ENCODE measurements at regions not wholly inside any gene's neighbourhood (a gene's known extent, or its start where the extent isn't known, plus 50 kb on each side); places are given as distances from the start of the nearest gene placed in this dataset.

DNA sequence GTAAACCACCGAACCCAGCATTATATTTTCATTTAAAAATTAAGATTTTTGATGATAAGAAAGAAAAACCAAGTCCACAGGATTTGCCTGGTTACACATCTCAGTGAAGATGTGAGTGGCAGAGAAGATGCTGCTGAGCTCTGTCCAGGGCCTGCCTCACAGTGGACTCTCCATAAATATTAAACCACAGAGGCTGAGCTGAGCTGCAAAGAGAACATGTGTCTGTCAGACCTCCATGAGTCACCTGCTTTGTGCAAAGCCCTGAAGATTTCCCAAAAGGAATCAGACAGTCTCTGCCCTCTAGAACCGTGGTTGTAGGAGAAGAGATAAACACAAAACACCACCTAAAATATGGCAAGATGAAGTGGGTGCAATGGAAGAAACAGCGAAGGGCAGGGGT lies 127.2 kb upstream of the TSC22D1 start:
- Mint-ChIP-seq H3K9me3 (ENCODE audit: low read depth) (peaks cover 8% of the 10 kb centered on the region), H3K36me3 (ENCODE audit: low read depth) (no peaks in the 10 kb centered on the region), H3K27me3 (ENCODE audit: low read depth) (no peaks in the 10 kb centered on the region), H3K4me1 (ENCODE audit: low read depth) (peaks cover 21% of the 10 kb centered on the region), H3K4me3 (ENCODE audit: unreplicated experiment) (no peak overlapping the region), H3K27ac (ENCODE audit: unreplicated experiment) (no peak overlapping the region)
- TF ChIP-seq, protein P1, sequence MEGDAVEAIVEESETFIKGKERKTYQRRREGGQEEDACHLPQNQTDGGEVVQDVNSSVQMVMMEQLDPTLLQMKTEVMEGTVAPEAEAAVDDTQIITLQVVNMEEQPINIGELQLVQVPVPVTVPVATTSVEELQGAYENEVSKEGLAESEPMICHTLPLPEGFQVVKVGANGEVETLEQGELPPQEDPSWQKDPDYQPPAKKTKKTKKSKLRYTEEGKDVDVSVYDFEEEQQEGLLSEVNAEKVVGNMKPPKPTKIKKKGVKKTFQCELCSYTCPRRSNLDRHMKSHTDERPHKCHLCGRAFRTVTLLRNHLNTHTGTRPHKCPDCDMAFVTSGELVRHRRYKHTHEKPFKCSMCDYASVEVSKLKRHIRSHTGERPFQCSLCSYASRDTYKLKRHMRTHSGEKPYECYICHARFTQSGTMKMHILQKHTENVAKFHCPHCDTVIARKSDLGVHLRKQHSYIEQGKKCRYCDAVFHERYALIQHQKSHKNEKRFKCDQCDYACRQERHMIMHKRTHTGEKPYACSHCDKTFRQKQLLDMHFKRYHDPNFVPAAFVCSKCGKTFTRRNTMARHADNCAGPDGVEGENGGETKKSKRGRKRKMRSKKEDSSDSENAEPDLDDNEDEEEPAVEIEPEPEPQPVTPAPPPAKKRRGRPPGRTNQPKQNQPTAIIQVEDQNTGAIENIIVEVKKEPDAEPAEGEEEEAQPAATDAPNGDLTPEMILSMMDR (IDR thresholded peaks at IDR 0.05): no peak
- DNase-seq (ENCODE audit: low spot score): no peak

- Mint-ChIP-seq H3K4me1 (ENCODE audit: low read depth) (peaks cover 4% of the 10 kb centered on the region), H3K9me3 (ENCODE audit: low read depth) (no peaks in the 10 kb centered on the region), H3K4me3 (ENCODE audit: unreplicated experiment) (no peak overlapping the region), H3K36me3 (ENCODE audit: low read depth) (no peaks in the 10 kb centered on the region), H3K27me3 (ENCODE audit: low read depth) (no peaks in the 10 kb centered on the region), H3K27ac (ENCODE audit: unreplicated experiment) (no peak overlapping the region)
- TF ChIP-seq, protein P1 (IDR thresholded peaks at IDR 0.05): no peak
- no peak for DNase-seq (ENCODE audit: low spot score)
Observed at GRCh38 chr13:44698066-44698465, 121.9 kb upstream of the TSC22D1 start.

GRCh38 chr13:44697058-44697457 lies 120.9 kb upstream of the TSC22D1 start:
- Mint-ChIP-seq H3K9me3 (ENCODE audit: low read depth) (no peaks in the 10 kb centered on the region), H3K36me3 (ENCODE audit: low read depth) (no peaks in the 10 kb centered on the region), H3K4me1 (ENCODE audit: low read depth) (peaks cover 5% of the 10 kb centered on the region), H3K27me3 (ENCODE audit: low read depth) (no peaks in the 10 kb centered on the region), H3K4me3 (ENCODE audit: unreplicated experiment) (no peak overlapping the region), H3K27ac (ENCODE audit: unreplicated experiment) (no peak overlapping the region)
- TF ChIP-seq, protein P1 (IDR thresholded peaks at IDR 0.05): no peak
- no peak for DNase-seq (ENCODE audit: low spot score)

DNA sequence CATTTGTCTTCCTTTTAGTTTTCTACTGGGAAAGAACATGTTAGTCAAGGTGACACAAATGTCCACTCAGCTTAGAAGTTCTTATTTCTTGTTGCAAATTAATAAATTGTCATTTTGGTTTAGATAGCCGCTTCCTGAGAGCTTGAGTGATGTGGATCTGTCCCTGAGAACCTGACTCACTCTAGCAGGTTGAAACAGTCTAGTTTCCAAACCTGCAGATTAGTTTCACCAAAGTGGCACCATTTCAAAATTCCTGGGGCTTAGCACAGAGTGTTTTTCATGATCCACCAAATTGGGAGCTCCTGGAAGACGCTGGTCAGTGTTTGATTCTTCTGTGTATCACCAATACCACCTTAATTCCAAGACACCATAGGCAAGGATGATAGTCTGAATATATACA lies 119.4 kb upstream of the TSC22D1 start:
- DNase-seq (ENCODE audit: low spot score): no peak
- TF ChIP-seq, protein P1 (IDR thresholded peaks at IDR 0.05): no peak

DNA sequence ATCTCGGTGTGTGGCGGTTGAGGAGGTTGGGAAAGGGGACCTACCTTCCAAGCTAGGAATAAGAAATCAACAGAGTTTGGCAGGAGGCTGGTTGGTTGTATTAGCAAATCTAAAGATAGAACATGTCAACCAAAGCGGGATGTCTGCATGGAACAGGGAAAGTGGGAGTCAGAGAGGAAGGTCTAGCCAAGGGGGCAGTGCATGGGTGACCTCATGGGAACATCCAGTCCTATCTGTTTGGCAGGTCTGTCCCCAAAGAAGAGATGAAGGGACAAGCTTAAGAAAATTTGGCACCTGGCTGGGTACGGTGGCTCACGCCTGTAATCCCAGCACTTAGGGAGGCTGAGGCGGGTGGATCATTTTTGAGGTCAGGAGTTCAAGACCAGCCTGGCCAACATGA lies 118.7 kb upstream of the TSC22D1 start:
- TF ChIP-seq, protein P1 (IDR thresholded peaks at IDR 0.05): no peak
- H3K27me3 Mint-ChIP-seq (ENCODE audit: low read depth): no peaks in the 10 kb centered on the region
- no peaks in the 10 kb centered on the region for H3K36me3 Mint-ChIP-seq (ENCODE audit: low read depth)
- H3K27ac Mint-ChIP-seq (ENCODE audit: unreplicated experiment): no peak overlapping the region
- no peak for DNase-seq (ENCODE audit: low spot score)
- H3K9me3 Mint-ChIP-seq (ENCODE audit: low read depth): no peaks in the 10 kb centered on the region
- peaks cover 10% of the 10 kb centered on the region for H3K4me1 Mint-ChIP-seq (ENCODE audit: low read depth)
- no peak overlapping the region for H3K4me3 Mint-ChIP-seq (ENCODE audit: unreplicated experiment)

More for the DNA sequence above, 119.4 kb upstream of the TSC22D1 start:
- no peaks in the 10 kb centered on the region for H3K9me3 Mint-ChIP-seq (ENCODE audit: low read depth)
- no peaks in the 10 kb centered on the region for H3K36me3 Mint-ChIP-seq (ENCODE audit: low read depth)
- H3K27ac Mint-ChIP-seq (ENCODE audit: unreplicated experiment): no peak overlapping the region
- H3K4me3 Mint-ChIP-seq (ENCODE audit: unreplicated experiment): no peak overlapping the region
- H3K4me1 Mint-ChIP-seq (ENCODE audit: low read depth): peaks cover 5% of the 10 kb centered on the region
- no peaks in the 10 kb centered on the region for H3K27me3 Mint-ChIP-seq (ENCODE audit: low read depth)

Measured in chondrocyte (in vitro differentiated cells).